HG03066 (cell line): ENCODE measurements at regions not wholly inside any gene's neighbourhood (a gene's known extent, or its start where the extent isn't known, plus 50 kb on each side); places are given as distances from the start of the nearest gene placed in this dataset.
"Not testable (repeated sequence)": the region's sequence is repeated elsewhere in the genome, so short reads cannot be mapped to it uniquely, and the experiment has no call there.

Experiments
- ATAC-seq: cut with Tn5 transposase; IDR thresholded peaks from one replicate; pipeline ENCODE4 v1.9.1; 2021; ENCODE audit warnings: low read depth; ENCODE audit not compliant: unreplicated experiment

DNA sequence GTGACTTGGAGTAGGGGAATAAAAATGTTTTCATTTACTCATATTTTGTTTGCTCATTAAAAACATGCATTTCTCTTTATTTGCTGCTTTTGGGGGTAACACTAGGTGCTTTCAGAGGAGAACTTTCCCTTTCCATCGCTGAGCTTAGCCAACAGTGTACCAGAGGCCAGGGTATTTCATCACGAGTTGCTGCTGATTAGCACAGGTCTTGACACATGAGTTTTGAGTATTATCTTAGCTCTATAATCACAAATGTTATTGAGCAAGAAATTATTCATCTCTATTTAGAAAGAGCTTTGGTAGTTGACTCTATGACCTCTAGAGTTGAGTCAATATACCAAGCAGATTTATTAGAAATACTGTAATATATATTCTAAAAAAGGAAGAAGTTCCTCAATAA is 375.9 kb downstream of the NXPH1 start:
- ATAC-seq, result no peak

DNA sequence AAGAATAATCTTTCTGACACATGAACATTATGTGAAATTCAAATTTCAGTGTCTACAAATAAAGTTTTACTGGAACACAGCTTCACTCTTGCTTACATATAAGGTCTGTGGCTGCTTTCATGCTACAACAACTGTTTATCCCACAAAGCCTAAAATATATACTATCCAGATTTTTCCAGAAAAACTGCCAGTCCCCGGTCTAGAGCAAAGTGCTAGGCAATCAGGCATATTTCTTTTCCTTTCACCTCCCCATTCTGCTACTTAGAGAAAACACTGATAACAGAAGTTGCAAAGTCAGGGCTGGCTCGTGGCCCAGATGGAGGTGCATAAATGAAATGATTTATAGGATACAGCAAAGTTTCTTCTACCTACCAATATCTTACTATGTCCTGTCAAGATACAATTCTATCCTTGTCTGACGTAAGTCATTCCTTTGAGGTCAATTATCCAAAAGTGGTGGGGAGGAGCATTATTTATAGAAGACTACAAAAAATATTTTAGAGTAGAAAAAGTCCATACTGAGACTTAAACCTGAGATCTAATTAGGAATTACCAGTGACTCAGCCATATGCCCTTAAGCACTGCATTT is 384.1 kb downstream of the NXPH1 start:
- no peak for ATAC-seq

DNA sequence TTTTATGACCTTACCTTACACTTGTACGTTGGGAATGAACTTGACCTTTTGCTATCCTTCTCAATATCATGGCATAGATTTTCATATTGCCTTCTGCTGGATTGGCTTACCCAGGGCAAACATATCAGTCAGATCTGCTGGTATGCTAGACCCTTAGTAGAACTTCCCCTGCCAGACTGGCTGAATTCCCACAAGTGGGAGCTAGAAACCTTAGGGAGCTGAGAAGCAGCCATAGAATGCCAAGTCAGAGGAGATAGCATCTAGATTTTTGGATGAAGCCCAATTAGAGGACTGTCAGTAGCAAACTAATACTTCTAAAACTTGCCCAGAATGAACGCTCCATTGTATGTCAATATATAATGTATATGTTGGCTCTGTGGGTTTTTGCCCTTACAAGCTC is 385.0 kb downstream of the NXPH1 start:
- no peak for ATAC-seq

DNA sequence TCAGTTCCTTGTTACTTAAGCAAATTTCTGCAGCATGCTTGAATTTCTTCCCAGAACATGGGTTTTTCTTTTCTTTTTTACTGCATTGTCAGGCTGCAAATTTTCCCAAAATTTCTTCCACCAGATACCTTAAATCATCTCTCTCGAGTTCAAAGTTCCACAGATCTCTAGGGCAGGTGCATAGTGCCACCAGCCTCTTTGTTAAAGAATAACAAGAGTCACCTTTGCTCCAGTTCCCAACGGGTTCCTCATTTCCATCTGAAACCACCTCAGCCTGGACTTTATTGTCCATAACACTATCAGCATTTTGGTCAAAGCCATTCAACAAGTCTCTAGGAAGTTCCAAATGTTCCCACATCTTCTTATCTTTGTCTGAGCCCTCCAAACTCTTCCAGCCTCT is 389.2 kb downstream of the NXPH1 start:
- no peak for ATAC-seq

DNA sequence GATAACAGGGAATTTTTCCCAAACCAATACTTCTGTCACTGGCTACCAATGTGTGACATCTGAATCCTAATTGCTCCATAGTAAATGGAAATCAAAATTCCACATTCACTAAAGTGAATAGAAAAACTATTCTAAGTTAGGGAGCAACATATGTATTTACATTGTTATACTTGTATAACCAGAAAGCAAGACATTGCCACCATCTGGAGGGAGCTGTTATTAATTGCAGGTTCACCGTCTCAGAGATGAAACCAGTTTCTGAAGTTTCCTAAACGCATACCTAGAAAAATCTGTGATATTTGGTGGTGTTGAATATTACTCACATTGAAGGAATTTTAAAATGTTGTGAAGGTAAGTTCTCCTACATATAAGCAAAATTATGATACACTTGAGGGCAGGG is 390.1 kb downstream of the NXPH1 start:
- ATAC-seq, result no peak

DNA sequence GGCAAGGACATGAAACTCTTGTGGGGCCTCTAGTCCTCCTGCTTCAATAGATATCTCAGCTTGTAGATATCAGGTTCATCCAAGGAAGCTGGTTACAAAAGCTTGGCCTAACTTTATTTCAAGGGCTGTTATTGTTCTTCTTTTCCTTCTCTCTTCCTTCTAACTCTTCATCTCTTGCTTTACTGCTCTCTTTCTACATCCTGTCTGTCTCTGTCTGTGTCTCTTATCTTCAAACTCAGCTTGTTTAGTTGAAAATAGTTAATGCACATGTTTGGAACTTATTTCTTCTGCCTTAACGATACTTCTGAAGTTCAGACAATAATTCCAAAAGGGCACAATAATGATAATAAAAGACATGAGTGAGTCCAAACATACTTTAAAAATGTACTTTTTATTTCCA is 393.9 kb downstream of the NXPH1 start:
- no peak for ATAC-seq

DNA sequence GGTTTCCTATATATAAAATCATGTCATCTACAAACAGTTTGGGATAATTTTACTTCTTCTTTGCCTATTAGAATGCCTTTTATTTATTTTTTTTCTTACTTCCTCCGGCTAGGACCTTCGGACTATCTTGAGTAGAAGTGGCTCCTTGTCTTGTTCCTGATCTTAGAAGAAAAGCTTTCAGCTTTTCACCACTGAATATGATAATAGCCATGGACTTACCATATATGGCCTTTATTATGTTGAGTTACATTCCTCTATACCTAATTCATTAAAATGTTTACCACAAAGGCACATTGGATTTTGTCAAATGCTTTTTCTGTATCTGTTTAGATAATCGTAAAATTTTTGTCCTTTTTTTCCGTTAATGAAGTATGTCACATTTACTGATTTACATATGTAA is 395.7 kb downstream of the NXPH1 start:
- ATAC-seq, result no peak

DNA sequence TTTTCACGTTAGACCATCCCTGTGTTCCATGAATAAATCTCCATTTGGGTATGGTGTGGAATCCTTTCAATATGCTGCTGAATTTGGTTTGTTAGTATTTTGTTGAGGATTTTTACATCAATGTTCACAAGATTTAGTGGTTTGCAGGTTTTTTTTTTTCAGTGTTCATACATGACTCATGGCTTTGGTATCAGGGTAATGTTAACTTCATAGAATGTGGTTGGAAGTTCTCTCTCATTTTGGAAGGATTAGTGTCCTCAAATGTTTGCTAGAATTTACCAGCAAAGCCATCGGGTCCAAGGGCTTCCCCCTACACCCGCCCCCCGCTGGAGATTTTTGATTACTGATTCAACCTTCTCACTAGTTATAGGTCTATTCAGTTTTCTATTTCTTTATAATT is 398.0 kb downstream of the NXPH1 start:
- no peak for ATAC-seq

DNA sequence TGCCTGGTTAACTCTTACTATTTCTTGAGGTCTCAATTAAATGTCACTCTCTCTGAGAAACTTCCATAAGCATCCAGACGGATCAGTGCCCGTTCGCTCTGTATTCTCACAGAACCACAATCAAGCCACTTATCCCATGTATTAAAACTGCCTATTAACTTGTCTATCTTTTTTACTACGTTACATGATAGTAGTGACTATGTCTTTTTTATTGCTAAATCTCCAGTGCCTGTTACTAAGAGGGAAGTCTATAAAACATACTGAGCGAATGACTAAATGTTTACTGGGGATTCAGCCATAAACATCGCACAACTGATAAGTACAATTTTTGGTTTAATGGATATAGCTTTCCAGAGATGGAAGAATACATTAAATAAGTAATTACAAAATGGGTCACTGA is 399.9 kb downstream of the NXPH1 start:
- ATAC-seq, result no peak

DNA sequence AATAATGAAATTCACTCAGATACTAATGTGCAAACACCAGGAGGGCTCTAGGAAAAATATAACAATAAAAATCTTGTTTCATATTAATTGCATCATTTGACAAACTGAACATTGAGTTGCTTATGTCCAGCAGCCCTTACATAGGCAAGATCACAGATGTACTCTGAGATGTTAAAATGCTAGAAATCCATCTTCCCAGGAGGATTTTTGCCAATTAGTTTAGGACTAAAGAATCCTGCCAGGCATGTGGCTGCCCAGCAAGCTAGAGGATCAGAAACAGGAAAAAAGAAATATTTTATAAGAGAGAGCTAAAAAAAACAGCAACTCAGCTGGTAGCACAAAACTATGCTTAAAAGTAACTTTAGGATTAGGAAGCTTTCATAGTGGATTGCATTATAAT is 407.8 kb downstream of the NXPH1 start:
- ATAC-seq, result no peak

DNA sequence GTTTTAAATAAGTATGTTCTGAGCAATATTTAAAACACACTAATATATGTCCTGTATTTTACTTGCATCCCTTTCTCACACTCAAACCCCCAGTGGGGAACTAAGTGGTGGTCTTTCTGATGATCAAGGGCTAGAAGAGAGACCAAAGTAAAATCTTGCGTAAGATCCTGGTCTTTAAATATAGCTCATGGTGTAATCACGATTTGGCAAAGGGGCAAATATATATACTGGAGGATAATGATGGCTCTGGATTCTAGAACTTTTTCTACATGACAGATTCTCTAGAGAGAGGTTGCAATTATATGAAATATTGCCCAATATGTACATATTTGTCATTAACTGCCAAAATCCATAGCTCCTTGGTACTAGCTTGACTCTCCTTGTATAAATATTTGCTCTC is 438.3 kb downstream of the NXPH1 start:
- ATAC-seq, result no peak

DNA sequence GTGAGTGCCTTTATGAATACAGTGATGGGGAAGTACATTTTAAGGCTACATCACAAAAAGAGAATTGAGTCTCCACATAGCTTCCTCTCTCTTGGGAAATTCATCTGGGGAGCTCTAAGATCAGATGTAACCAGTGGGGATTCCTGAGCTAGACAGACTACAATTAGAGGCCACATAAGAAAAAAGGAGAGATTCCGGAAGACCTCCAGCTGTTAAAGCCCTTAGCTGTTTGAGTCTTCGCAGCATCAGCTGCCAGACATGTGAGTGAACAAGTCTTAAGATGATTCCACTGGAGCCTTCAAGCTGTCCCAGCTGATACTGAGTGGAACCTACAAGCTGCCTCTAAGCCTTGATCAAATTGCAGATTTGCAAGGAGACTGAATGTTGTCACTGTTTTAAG is 448.5 kb downstream of the NXPH1 start:
- no peak for ATAC-seq

DNA sequence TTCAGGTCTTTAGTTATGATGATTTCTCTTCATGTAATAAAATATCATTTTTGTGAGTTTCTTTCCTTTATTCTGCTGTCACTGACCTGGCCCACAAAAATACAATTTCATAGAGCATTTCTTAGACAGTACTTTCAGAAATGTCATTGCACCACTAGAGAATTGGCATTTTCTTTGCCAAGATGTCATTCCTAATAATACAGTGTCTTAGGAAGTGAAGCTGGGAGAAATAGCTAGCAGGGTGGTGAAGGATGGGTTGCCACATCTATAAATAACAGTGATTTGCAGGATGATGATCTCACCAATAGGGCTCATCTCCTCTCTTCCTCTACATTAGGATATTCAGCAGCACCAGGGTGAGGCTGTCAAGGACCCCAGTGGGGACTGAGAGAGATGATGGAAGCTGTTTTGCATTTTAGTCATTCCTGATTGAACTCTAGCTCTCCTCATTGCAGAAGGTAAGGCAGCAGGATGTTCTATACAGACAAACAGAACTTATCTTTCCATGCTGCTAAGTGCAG is 452.1 kb downstream of the NXPH1 start:
- ATAC-seq, result no peak

DNA sequence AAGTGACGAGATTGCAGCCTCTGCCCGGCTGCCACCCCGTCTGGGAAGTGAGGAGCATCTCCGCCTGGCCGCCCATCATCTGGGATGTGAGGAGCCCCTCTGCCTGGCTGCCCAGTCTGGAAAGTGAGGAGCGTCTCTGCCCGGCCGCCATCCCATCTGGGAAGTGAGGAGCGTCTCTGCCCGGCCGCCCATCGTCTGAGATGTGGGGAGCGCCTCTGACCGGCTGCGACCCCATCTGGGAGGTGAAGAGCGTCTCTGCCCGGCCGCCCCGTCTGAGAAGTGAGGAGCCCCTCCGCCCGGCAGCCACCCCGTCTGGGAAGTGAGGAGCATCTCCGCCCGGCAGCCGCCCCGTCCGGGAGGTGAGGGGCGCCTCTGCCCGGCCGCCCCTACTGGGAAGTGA is 456.9 kb downstream of the NXPH1 start:
- not testable (repeated sequence) for ATAC-seq

DNA sequence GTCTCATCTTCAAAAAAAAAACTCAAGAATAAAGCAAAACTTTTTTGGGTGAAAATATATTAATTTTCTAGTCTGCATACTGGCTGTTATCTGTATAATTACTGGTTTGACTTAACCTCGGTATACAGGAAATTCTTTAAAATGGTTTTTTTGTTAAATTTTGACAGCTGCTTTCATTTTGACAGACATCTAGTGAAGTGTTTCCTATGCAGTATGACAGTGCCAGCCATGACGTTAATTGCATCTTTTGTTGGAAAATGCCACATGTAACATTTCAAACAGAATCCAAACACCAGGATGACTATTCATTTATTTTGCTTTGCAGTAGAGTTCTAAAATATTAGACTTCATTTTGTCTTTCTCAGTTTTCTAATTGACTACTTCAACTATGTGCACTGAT is 460.4 kb downstream of the NXPH1 start:
- no peak for ATAC-seq

DNA sequence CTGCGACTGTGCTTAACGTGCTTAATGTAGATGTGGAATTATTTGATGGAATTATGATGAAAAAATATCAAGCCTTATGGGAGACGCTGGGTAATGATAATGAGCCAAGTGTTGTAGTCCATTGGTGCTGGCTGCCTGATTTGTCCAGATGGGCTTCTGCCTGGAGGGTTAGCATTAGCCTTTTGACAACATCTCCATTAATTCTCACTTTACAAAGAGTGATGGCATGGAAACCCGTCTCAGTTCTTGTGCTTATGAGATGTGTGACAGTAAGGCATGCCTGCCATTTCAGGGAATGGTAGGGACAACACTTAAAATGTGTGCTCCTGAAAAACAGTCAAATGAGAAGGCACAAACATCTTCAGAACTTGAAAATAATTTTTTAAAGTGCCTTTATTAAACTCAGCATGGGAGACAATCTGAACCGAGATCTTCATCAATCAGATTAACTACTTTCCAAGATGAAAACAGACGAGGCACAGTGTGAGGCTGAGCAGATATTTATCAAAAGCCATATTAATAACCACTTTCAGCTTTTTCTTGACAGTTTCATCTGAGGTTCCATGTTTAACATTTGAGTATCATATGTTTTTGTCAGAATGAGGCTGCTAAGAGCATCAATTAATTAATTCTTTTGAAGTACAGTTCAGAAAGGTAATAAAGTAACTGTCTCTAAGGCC is 473.1 kb downstream of the NXPH1 start:
- ATAC-seq, result no peak

DNA sequence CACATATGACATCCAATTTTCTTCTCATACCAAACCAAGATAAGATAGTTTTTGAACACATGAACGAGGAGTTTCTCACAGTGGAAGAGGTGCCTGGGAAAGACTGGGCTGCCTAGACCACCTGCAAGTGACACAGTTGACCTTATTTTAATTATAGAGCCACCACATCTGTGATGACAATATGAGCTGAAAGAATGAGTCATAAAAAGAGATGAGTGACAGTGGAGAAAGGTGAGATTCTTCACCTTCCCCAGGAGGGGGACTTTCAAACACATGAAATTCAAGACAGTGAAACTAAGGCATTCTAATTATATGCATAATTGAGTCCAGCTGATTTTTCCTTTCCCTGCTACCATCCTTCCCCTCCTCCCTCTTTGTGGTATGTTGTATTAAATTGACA is 475.5 kb downstream of the NXPH1 start:
- ATAC-seq, result no peak

DNA sequence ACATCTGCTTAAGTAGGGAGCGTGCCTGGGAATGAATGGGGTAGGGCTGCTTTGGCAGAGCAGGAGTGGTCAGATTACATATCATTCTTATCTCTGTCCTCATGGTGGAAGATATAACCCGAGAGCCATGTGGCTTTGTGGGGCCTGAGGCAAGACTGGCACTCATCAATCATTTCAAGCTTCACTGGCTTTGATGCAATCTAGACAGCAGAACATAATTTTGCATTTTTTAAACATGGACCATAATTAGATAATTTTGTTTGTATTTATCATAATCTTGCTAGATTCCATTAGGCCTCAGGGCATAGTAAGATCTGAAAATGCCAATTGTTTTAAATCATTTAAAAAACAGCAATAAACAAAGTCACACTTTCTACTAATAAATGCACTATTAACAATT is 480.3 kb downstream of the NXPH1 start:
- no peak for ATAC-seq

DNA sequence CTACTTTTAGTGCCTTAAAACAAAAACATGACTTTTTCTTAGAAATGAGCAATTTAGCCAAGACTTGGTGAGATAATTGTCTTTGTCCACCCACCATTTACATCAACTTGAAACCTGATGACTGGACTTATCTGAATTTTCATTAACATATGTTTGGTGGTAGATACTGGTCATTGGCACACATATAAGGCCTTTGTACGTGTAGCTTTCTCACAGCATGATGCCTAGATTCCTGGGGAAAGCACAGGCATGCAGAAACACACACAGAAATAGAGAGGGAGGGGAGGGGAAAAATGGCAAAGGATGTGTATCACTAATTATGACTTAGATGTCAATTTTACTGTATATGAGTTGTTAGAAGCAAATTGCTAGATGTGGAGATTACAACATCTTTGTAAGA is 488.4 kb downstream of the NXPH1 start:
- no peak for ATAC-seq

DNA sequence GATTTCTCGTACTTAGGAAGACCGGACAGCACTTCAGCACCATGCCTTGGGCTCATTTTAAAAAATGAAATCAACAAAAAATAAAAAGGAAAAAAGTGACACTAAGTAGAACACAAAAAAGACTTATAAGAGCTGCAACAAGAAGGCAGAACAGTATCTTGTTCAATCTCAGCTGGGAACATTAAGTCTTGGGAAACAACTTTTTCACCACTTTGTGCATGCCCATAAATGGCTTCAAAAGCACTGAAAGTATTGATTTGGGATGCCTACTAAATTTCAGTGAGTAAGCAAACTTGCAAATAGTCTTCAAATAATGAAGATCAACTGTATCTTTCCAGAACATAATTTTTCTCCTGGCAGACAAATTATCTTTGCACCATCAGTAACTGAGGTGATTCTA is 489.3 kb downstream of the NXPH1 start:
- ATAC-seq, result no peak

DNA sequence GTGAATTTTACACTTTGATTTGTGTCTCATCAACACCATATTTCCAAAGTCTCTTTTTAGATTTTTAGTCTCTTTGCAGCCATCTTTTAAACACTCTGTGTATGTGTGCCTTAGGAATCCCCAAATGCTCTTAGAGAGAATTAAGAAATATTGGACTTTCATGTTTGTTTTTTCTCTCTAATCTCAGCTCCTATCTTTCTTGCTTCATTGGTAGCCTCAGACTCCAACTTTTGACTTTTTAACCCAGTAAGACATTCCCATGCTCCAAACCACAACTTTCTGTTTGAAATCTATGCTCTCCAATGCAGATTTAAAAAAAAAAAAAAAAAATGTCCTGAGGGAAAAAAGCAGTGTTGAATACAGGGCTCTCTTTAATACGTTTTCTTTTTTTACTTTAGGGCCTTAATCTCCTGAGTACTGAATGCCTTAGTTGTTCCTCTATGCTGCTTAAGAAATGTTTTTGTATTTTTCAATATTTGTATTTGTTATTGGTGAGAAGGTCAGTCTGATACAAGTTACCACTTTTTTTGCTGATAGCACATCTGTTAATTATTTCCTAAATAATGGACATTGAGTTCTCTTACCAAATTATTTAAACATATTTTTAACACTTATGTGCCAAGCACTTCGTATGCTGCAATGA is 489.9 kb downstream of the NXPH1 start:
- no peak for ATAC-seq
